A673 (cell line): ENCODE measurements at regions not wholly inside any gene's neighbourhood (a gene's known extent, or its start where the extent isn't known, plus 50 kb on each side); places are given as distances from the start of the nearest gene placed in this dataset.

ENCODE experiments used
- CTCF ChIP-seq: fragments of 300-800, 200-600 bp; sonication (generic); conservative IDR thresholded peaks from 2 replicates; pipeline ENCODE4 v1.5.1; 2017; ENCODE audit warnings: low read depth, mild to moderate bottlenecking, antibody characterized with exemption, low read length, moderate library complexity, mixed read lengths
- EZH2 ChIP-seq: fragments of 200-600 bp; sonication (generic); IDR thresholded peaks from 2 replicates; pipeline ENCODE4 v1.6.1; 2017; ENCODE audit warnings: borderline replicate concordance, low read depth, mild to moderate bottlenecking, mixed read lengths, antibody characterized with exemption, low read length; ENCODE audit not compliant: poor library complexity, severe bottlenecking

GRCh38 chr21:35782667-35783066 lies 277.7 kb downstream of the SETD4 start:
- TF ChIP-seq CTCF = no peak
- no peak for TF ChIP-seq EZH2
